ENCODE measurements at regions not wholly inside any gene's neighbourhood (a gene's known extent, or its start where the extent isn't known, plus 50 kb on each side); places are given as distances from the start of the nearest gene placed in this dataset.

DNA sequence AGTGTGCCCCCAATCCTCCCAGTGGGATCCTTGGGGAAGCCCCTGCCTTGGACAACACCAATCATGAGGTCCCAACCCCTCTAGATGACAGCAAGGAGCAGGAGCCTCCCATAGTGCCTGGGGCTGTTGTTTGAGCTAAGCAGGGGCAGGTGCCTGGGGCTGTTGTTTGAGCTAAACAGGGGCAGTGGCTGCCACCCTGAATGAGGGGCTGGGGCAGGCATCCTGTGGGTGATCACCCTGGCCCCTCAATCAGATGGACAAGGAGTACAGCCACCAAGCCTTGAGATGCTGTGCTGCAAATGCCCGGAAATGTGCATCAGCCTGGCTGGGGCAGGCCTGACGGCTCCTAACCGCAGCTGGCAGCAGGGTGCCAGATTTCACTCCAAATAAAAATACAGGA, 66.7 kb downstream of the MYEOV start (continued):
- TF ChIP-seq NR1H2 (CRISPR knock-in tag; IDR thresholded peaks at IDR 0.05) (no peak), NR2C2 (CRISPR knock-in tag; IDR thresholded peaks at IDR 0.05) (no peak), HMGXB4 (CRISPR knock-in tag; IDR thresholded peaks at IDR 0.05) (no peak), IRF2 (CRISPR knock-in tag; IDR thresholded peaks at IDR 0.05; ENCODE audit: borderline replicate concordance, low read depth) (no peak), TP53 (CRISPR knock-in tag; IDR thresholded peaks at IDR 0.05) (no peak), IRF1 (CRISPR knock-in tag; IDR thresholded peaks at IDR 0.05) (no peak)
- TF ChIP-seq, protein P1, sequence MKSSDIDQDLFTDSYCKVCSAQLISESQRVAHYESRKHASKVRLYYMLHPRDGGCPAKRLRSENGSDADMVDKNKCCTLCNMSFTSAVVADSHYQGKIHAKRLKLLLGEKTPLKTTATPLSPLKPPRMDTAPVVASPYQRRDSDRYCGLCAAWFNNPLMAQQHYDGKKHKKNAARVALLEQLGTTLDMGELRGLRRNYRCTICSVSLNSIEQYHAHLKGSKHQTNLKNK (CRISPR knock-in tag; IDR thresholded peaks at IDR 0.05), result no peak

GRCh38 chr11:69361048-69361447, 67.1 kb downstream of the MYEOV start:
- ChIA-PET POLR2A (no interaction called here), CTCF (no interaction called here)
- H3K4me1 Mint-ChIP-seq, result peaks cover 5% of the 10 kb centered on the region; the same call in 1 of the 2 replicates
- no peak for ATAC-seq
- H3K27ac Mint-ChIP-seq, result no peak overlapping the region
- DNase-seq (ENCODE audit: low spot score), result no peak
- H3K27me3 Mint-ChIP-seq (ENCODE audit: low read depth), result no peaks in the 10 kb centered on the region
- peaks cover 10% of the 10 kb centered on the region for H3K9me3 Mint-ChIP-seq
- H3K36me3 Mint-ChIP-seq, result 0 out of 2 replicates have a peak, but pooled peaks cover 4% of the 10 kb centered on the region
- no peak for TF ChIP-seq ZNF121 (CRISPR knock-in tag; IDR thresholded peaks at IDR 0.05)
- TF ChIP-seq RORB (CRISPR knock-in tag; IDR thresholded peaks at IDR 0.05), result no peak
- no peak for TF ChIP-seq USF1 (CRISPR knock-in tag; IDR thresholded peaks at IDR 0.05)
- no peak for TF ChIP-seq ZNF512 (CRISPR knock-in tag; IDR thresholded peaks at IDR 0.05; ENCODE audit: borderline replicate concordance)
- no peak for TF ChIP-seq ESRRA (CRISPR knock-in tag; IDR thresholded peaks at IDR 0.05; ENCODE audit: borderline replicate concordance)
- TF ChIP-seq FOXK1 (CRISPR knock-in tag; IDR thresholded peaks at IDR 0.05), result no peak
- TF ChIP-seq ZNF138 (CRISPR knock-in tag; conservative IDR thresholded peaks at IDR 0.05), result no peak
- no peak for TF ChIP-seq NR3C1 (CRISPR knock-in tag; conservative IDR thresholded peaks at IDR 0.05; ENCODE audit: low read depth)
- TF ChIP-seq, protein P2, sequence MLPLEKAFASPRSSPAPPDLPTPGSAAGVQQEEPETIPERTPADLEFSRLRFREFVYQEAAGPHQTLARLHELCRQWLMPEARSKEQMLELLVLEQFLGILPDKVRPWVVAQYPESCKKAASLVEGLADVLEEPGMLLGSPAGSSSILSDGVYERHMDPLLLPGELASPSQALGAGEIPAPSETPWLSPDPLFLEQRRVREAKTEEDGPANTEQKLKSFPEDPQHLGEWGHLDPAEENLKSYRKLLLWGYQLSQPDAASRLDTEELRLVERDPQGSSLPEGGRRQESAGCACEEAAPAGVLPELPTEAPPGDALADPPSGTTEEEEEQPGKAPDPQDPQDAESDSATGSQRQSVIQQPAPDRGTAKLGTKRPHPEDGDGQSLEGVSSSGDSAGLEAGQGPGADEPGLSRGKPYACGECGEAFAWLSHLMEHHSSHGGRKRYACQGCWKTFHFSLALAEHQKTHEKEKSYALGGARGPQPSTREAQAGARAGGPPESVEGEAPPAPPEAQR (CRISPR knock-in tag; IDR thresholded peaks at IDR 0.05), result no peak
- TF ChIP-seq NR1H2 (CRISPR knock-in tag; IDR thresholded peaks at IDR 0.05), result no peak
- no peak for TF ChIP-seq ARID4B (CRISPR knock-in tag; IDR thresholded peaks at IDR 0.05; ENCODE audit: borderline replicate concordance)
- TF ChIP-seq ZNF219 (CRISPR knock-in tag; IDR thresholded peaks at IDR 0.05; ENCODE audit: borderline replicate concordance), result no peak
- TF ChIP-seq JUN (CRISPR knock-in tag; IDR thresholded peaks at IDR 0.05), result no peak
- no peak for TF ChIP-seq NFE2L1 (CRISPR knock-in tag; IDR thresholded peaks at IDR 0.05)
- no peak for TF ChIP-seq STAT6 (CRISPR knock-in tag; conservative IDR thresholded peaks at IDR 0.05; ENCODE audit: low read depth)
- no peak for TF ChIP-seq FOXP1 (CRISPR knock-in tag; IDR thresholded peaks at IDR 0.05; ENCODE audit: borderline replicate concordance)
- no peak for TF ChIP-seq CREB1 (CRISPR knock-in tag; IDR thresholded peaks at IDR 0.05)
- no peak overlapping the region for H3K4me3 Mint-ChIP-seq
